ENCODE measurements at regions not wholly inside any gene's neighbourhood (a gene's known extent, or its start where the extent isn't known, plus 50 kb on each side); places are given as distances from the start of the nearest gene placed in this dataset.

DNA sequence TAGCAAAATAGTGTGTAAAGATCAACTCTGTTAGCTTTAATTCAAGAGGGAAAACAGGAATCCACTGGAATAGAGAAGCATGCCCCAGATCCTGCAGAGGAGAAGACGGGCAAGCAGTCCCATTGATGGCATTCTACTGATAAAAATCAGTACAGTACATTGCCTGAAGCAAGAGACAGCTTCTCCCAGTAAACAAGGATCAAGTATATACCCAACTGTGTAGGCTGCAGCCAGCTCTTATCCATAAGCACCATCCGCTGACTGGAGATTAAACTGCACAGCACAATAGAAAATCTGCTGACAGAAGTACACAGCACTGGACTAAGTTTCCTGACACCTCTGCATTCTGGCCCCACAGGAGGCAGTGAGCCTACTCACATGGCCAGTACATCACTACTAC is 110.1 kb downstream of the COX18 start:
- DNase-seq (ENCODE audit: low read depth in 1 of 2, low spot score in 1 of 2) = peak in 1 of 2 donors; percentile 13
- Histone ChIP-seq H3K4me3 (no peak overlapping the region), H3K27me3 (no peaks in the 10 kb centered on the region), H3K27ac (no peak overlapping the region), H3K4me1 (ENCODE audit: low read depth) (no peaks in the 10 kb centered on the region), H3K9me3 (ENCODE audit: low read depth) (no peaks in the 10 kb centered on the region), H3K36me3 (no peaks in the 10 kb centered on the region)
- TF ChIP-seq, protein P1, sequence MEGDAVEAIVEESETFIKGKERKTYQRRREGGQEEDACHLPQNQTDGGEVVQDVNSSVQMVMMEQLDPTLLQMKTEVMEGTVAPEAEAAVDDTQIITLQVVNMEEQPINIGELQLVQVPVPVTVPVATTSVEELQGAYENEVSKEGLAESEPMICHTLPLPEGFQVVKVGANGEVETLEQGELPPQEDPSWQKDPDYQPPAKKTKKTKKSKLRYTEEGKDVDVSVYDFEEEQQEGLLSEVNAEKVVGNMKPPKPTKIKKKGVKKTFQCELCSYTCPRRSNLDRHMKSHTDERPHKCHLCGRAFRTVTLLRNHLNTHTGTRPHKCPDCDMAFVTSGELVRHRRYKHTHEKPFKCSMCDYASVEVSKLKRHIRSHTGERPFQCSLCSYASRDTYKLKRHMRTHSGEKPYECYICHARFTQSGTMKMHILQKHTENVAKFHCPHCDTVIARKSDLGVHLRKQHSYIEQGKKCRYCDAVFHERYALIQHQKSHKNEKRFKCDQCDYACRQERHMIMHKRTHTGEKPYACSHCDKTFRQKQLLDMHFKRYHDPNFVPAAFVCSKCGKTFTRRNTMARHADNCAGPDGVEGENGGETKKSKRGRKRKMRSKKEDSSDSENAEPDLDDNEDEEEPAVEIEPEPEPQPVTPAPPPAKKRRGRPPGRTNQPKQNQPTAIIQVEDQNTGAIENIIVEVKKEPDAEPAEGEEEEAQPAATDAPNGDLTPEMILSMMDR (IDR thresholded peaks at IDR 0.05; ENCODE audit: low read depth, low read length) = no peak

DNA sequence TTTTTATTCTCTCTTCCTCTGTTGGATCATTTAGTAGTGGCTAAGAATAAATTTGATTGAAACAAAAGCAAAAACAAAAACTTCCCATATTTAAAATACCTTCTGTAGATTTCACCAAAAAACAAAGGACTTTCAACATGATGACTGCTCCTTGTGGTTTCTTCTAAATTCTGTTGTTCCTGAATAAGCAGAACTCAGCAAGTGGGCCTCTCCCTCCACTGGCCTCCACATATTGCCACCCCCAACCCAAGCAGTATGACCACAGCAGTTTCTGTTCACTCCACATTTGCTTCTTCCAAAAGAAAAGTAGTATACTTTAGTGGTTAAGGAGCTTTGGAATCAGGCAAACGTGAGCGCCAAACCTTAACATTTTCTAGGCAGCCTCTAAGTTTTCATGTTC is 114.7 kb downstream of the COX18 start:
- no peaks in the 10 kb centered on the region for H3K36me3 ChIP-seq
- TF ChIP-seq, protein P1 (IDR thresholded peaks at IDR 0.05; ENCODE audit: low read depth, low read length) = no peak
- H3K4me1 ChIP-seq (ENCODE audit: low read depth) = no peaks in the 10 kb centered on the region
- H3K27ac ChIP-seq = no peak overlapping the region
- no peaks in the 10 kb centered on the region for H3K9me3 ChIP-seq (ENCODE audit: low read depth)
- no peak for DNase-seq (ENCODE audit: low read depth in 1 of 2, low spot score in 1 of 2)
- H3K4me3 ChIP-seq = no peak overlapping the region
- no peaks in the 10 kb centered on the region for H3K27me3 ChIP-seq

DNA sequence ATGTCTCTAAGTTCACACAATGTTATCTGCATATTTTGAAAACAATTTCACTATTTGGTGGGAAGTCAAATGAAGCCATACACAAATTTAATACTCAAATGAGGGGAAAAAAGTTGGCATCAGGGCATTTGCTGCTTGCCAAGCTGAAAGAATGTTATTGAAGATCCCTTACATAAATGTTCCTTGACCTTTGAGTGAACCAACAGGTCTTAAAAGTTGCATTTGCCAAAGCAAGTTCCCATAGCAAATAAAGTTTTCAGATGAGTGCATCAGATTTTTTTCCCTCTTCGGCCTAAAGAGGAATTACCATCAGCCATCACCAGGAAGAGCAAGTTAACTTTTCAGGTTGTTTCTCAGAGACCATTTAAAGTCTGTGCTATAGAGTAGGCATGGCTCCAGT is 115.9 kb downstream of the COX18 start:
- no peak overlapping the region for H3K4me3 ChIP-seq
- DNase-seq (ENCODE audit: low read depth in 1 of 2, low spot score in 1 of 2) = no peak

DNA sequence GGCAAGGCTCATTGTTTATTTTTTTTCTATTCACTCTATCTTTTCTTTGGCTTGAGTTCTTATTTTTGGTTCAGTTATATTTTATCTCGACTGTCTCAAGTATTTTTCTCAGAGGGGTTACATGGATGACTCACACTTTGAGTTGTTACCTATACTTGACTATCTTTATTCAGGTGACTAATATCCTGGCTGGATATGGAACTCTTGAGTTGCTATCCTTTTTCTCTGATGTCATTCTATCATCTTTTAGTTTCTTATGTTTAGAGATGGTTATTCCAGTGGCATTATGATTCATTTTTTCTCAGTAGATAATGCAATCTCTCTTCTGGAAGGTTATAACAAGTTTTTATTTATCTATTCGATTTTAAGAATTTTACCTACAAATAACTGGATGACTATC is 117.9 kb downstream of the COX18 start:
- TF ChIP-seq, protein P1 (IDR thresholded peaks at IDR 0.05; ENCODE audit: low read depth, low read length) = no peak
- DNase-seq (ENCODE audit: low read depth in 1 of 2, low spot score in 1 of 2) = no peak
- Histone ChIP-seq H3K27me3 (no peaks in the 10 kb centered on the region), H3K4me3 (no peak overlapping the region), H3K9me3 (ENCODE audit: low read depth) (no peaks in the 10 kb centered on the region), H3K27ac (no peak overlapping the region), H3K36me3 (no peaks in the 10 kb centered on the region), H3K4me1 (ENCODE audit: low read depth) (no peaks in the 10 kb centered on the region)

More for the DNA sequence above, 115.9 kb downstream of the COX18 start:
- H3K27me3 ChIP-seq = no peaks in the 10 kb centered on the region
- no peak overlapping the region for H3K27ac ChIP-seq
- H3K4me1 ChIP-seq (ENCODE audit: low read depth) = no peaks in the 10 kb centered on the region
- TF ChIP-seq, protein P1 (IDR thresholded peaks at IDR 0.05; ENCODE audit: low read depth, low read length) = no peak
- no peaks in the 10 kb centered on the region for H3K9me3 ChIP-seq (ENCODE audit: low read depth)
- H3K36me3 ChIP-seq = no peaks in the 10 kb centered on the region

DNA sequence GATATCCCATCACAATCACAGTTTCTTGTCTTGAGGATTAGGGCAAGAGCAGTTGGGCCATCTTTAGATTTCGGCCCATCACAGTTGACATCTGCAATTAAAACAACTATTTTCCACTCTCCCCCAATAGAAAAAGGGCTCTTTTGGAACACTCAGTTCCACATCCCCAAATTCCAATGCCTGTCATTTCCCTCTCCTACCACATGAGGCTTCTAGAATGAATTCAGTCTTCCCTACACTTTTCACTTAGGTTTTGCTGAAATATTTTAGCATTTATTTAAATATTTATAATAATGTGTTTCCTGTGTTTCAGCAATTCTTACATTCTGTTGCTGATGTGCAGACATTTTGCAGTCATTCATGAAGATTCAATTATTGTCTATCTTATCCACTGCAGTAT is 118.4 kb downstream of the COX18 start:
- no peaks in the 10 kb centered on the region for H3K4me1 ChIP-seq (ENCODE audit: low read depth)
- no peak overlapping the region for H3K27ac ChIP-seq
- no peaks in the 10 kb centered on the region for H3K27me3 ChIP-seq

More for the DNA sequence above, 118.4 kb downstream of the COX18 start:
- H3K9me3 ChIP-seq (ENCODE audit: low read depth) = no peaks in the 10 kb centered on the region
- no peak for DNase-seq (ENCODE audit: low read depth in 1 of 2, low spot score in 1 of 2)
- TF ChIP-seq, protein P1 (IDR thresholded peaks at IDR 0.05; ENCODE audit: low read depth, low read length) = peak; percentile 27
- no peak overlapping the region for H3K4me3 ChIP-seq
- no peaks in the 10 kb centered on the region for H3K36me3 ChIP-seq
